CD4-positive, alpha-beta T cell (primary cell): ENCODE measurements at regions not wholly inside any gene's neighbourhood (a gene's known extent, or its start where the extent isn't known, plus 50 kb on each side); places are given as distances from the start of the nearest gene placed in this dataset.

Experiments
- ATAC-seq: fragments of 200-7000 bp; cut with Tn5 transposase; one replicate; pipeline ENCODE4 v1.10.0; 2022; ENCODE audit warnings: mild to moderate bottlenecking; ENCODE audit not compliant: poor library complexity
- CTCF ChIA-PET: fragments of 350-600 bp; sonication (Branson Sonifier 250); formaldehyde crosslinking; loops from one replicate; lab custom pipeline; 2021; ENCODE audit warnings: antibody characterized with exemption, inconsistent platforms; lab: Charles Lee
- POLR2A ChIA-PET: fragments of 350-600 bp; sonication (Branson Sonifier 250); formaldehyde crosslinking; loops from one replicate; lab custom pipeline; 2021; ENCODE audit warnings: antibody characterized with exemption, inconsistent platforms; lab: Charles Lee
- DNase-seq, 14 experiments: peaks; one replicate each; pipeline ENCODE4 v3.0.0-alpha.2; 2013 to 2020; ENCODE audit warnings: mixed read lengths in 2 of 14
- H3K27ac ChIP-seq, 2 donors: one replicate each; pipeline versions ENCODE4 v1.5.1 to v1.7.0; 2013; ENCODE audit warnings: low read length in 2 of 2, low read depth in 1 of 2, mild to moderate bottlenecking in 1 of 2
- H3K27me3 ChIP-seq, 2 experiments: 1 replicate in 1 of 2; 2 replicates in 1 of 2; pipeline versions ENCODE4 v1.6.1 to v1.7.0; 2013; ENCODE audit warnings: low read length in 2 of 2, control low read depth in 1 of 2, mild to moderate bottlenecking in 1 of 2, moderate library complexity in 1 of 2; ENCODE audit not compliant: insufficient read depth in 2 of 2, control insufficient read depth in 1 of 2
- H3K36me3 ChIP-seq: one replicate; pipeline ENCODE4 v1.6.1; 2013; ENCODE audit warnings: low read length, control low read depth; ENCODE audit not compliant: insufficient read depth
- H3K4me1 ChIP-seq: one replicate; pipeline ENCODE4 v1.6.1; 2013; ENCODE audit warnings: low read length, control low read depth; ENCODE audit not compliant: insufficient read depth
- H3K4me3 ChIP-seq: one replicate; pipeline ENCODE4 v1.5.1; 2013; ENCODE audit warnings: mild to moderate bottlenecking, low read length, moderate library complexity
- H3K9me3 ChIP-seq, 2 experiments: 1 replicate in 1 of 2; 2 replicates in 1 of 2; pipeline versions ENCODE4 v1.6.1 to v1.7.0; 2013; ENCODE audit warnings: low read length in 2 of 2, mild to moderate bottlenecking in 2 of 2, control low read depth in 1 of 2, moderate library complexity in 1 of 2; ENCODE audit not compliant: control insufficient read depth in 1 of 2, insufficient read depth in 1 of 2
- H3K27ac Mint-ChIP-seq: one replicate; pipeline ENCODE4 v1.8.0; 2020; ENCODE audit warnings: mixed read lengths
- H3K27me3 Mint-ChIP-seq: one replicate; pipeline ENCODE4 v1.8.0; 2021; ENCODE audit warnings: mixed read lengths
- H3K36me3 Mint-ChIP-seq: one replicate; pipeline ENCODE4 v1.8.0; 2021; ENCODE audit warnings: low read depth, mixed read lengths
- H3K4me1 Mint-ChIP-seq: one replicate; pipeline ENCODE4 v1.8.0; 2021; ENCODE audit warnings: low read depth, mixed read lengths
- H3K4me3 Mint-ChIP-seq: one replicate; pipeline ENCODE4 v1.8.0; 2020; ENCODE audit warnings: mild to moderate bottlenecking, mixed read lengths
- H3K9me3 Mint-ChIP-seq: one replicate; pipeline ENCODE4 v1.8.0; 2020; ENCODE audit warnings: mixed read lengths
- intact Hi-C, 2 experiments: fragments of 100-400 bp; cut with DNase I in 1 of 2; cut with micrococcal nuclease in 1 of 2; formaldehyde crosslinking; loops; one replicate each; pipeline versions ENCODE4 v1.15.1 to v1.9.0; 2023 to 2025; cut with DNase I, micrococcal nuclease
- TF ChIP-seq, protein P1 (sequence below): fragments of 200-600 bp; IDR thresholded peaks from one replicate; pipeline ENCODE4 v1.8.0; 2022; ENCODE audit warnings: antibody characterized with exemption, mild to moderate bottlenecking

DNA sequence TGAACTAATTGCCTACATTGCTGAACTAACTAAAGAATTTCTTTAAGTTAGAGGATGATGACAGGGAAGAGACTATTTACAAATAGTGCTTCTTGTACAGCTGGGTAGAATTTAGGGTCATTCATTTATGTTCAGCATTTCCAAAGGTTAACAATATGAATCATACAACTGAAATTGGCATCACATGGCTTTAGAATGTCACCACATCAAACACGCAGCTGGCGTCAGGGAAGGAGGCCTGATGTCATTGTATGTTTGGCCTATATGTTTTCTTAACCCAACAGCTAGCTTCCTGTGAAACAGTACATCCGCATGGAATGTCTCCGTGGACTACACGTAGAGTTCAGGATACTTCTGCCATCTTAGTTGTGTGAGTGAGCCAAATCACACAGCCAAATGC is 99.0 kb upstream of the TNFSF11 start:
- CTCF ChIA-PET = no interaction called here
- ATAC-seq (peak; percentile 34), DNase-seq (peak in 3 of 14 experiments; percentile 1 to 24 (median 4))
- H3K4me3 ChIP-seq = no peak overlapping the region
- Mint-ChIP-seq H3K9me3 (peaks cover 2% of the 10 kb centered on the region), H3K36me3 (no peaks in the 10 kb centered on the region), H3K4me1 (no peaks in the 10 kb centered on the region), H3K27me3 (no peaks in the 10 kb centered on the region), H3K4me3 (no peak overlapping the region), H3K27ac (no peak overlapping the region)
- intact Hi-C loops = no loop called here
- H3K9me3 ChIP-seq = no peaks in the 10 kb centered on the region
- POLR2A ChIA-PET = no interaction called here
- no peaks in the 10 kb centered on the region for H3K4me1 ChIP-seq
- H3K27ac ChIP-seq = no peak overlapping the region
- H3K27me3 ChIP-seq = no peaks in the 10 kb centered on the region
- TF ChIP-seq, protein P1, sequence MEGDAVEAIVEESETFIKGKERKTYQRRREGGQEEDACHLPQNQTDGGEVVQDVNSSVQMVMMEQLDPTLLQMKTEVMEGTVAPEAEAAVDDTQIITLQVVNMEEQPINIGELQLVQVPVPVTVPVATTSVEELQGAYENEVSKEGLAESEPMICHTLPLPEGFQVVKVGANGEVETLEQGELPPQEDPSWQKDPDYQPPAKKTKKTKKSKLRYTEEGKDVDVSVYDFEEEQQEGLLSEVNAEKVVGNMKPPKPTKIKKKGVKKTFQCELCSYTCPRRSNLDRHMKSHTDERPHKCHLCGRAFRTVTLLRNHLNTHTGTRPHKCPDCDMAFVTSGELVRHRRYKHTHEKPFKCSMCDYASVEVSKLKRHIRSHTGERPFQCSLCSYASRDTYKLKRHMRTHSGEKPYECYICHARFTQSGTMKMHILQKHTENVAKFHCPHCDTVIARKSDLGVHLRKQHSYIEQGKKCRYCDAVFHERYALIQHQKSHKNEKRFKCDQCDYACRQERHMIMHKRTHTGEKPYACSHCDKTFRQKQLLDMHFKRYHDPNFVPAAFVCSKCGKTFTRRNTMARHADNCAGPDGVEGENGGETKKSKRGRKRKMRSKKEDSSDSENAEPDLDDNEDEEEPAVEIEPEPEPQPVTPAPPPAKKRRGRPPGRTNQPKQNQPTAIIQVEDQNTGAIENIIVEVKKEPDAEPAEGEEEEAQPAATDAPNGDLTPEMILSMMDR = no peak
- no peaks in the 10 kb centered on the region for H3K36me3 ChIP-seq

- ChIA-PET POLR2A (no interaction called here), CTCF (interaction anchor here (1.4 kb wide), 1 partner anchor 144 kb away, joined by 9 read pairs; no protein-coding TSS in a partner anchor)
- DNase-seq (no peak), ATAC-seq (no peak)
- Histone ChIP-seq H3K36me3 (no peaks in the 10 kb centered on the region), H3K4me3 (no peak overlapping the region), H3K9me3 (no peaks in the 10 kb centered on the region), H3K27me3 (no peaks in the 10 kb centered on the region), H3K4me1 (no peaks in the 10 kb centered on the region), H3K27ac (no peak overlapping the region)
- Mint-ChIP-seq H3K4me1 (no peaks in the 10 kb centered on the region), H3K36me3 (no peaks in the 10 kb centered on the region), H3K27me3 (no peaks in the 10 kb centered on the region), H3K4me3 (no peak overlapping the region), H3K9me3 (peaks cover 2% of the 10 kb centered on the region), H3K27ac (no peak overlapping the region)
- intact Hi-C loops = loop anchor here (1.0 to 2.0 kb wide), 2 partner anchors 143 kb away; no protein-coding TSS in a partner anchor
- TF ChIP-seq, protein P1 = no peak
Observed at GRCh38 chr13:42477596-42478190, 96.3 kb upstream of the TNFSF11 start.

DNA sequence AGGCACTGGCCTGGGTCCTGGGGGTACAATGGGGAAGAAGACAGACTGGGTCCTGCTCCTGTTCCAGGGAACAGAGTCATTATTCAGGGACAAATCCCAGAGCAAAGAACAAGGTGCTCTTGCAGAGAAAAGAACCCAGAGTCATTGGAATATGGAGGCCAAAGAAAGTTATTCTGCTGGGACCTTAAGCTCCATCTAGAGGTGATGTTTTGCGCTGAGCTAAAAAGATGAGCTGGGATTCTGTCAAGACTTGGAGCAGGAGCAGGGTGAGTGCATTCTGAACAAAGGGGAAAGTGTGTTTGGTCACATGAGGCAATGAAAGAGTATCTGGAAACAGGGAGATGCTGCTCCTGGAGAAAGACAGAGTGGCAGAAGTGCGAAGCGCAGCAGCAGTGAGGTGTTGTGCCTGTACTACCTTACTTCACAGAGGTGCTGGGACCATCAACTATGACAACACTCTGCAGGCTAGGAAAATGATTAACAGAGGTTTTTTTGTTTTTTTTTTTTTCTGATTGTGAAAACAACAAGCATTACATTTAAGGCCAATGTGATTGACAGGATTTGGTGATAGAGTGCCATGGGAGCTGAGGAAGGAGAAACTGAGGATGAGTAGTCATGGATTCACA is 95.3 kb upstream of the TNFSF11 start:
- no peak overlapping the region for H3K4me3 Mint-ChIP-seq
- Histone ChIP-seq H3K4me3 (no peak overlapping the region), H3K9me3 (no peaks in the 10 kb centered on the region), H3K27me3 (no peaks in the 10 kb centered on the region), H3K4me1 (no peaks in the 10 kb centered on the region), H3K36me3 (no peaks in the 10 kb centered on the region), H3K27ac (no peak overlapping the region)
- H3K36me3 Mint-ChIP-seq = no peaks in the 10 kb centered on the region
- H3K27ac Mint-ChIP-seq = no peak overlapping the region
- no peak for ATAC-seq
- POLR2A ChIA-PET = interaction anchor here (1.0 kb wide), 1 partner anchor 145 kb away, joined by 3 read pairs; no protein-coding TSS in a partner anchor
- intact Hi-C loops = loop anchor here (1.0 to 2.0 kb wide), 2 partner anchors 144 kb away; no protein-coding TSS in a partner anchor
- no peaks in the 10 kb centered on the region for H3K4me1 Mint-ChIP-seq
- H3K27me3 Mint-ChIP-seq = no peaks in the 10 kb centered on the region
- CTCF ChIA-PET = interaction anchor here (1.4 kb wide), 1 partner anchor 145 kb away, joined by 9 read pairs; no protein-coding TSS in a partner anchor
- peaks cover 2% of the 10 kb centered on the region for H3K9me3 Mint-ChIP-seq
- DNase-seq = peak in 3 of 14 experiments; percentile 31 to 47 (median 34)
- TF ChIP-seq, protein P1 = peak; percentile 27
